PFSK-1 (cell line): ENCODE measurements at regions not wholly inside any gene's neighbourhood (a gene's known extent, or its start where the extent isn't known, plus 50 kb on each side); places are given as distances from the start of the nearest gene placed in this dataset.

Experiments used
- FOXP2 ChIP-seq: optimal IDR thresholded peaks from 2 replicates; pipeline ENCODE3; 2011; ENCODE audit warnings: borderline replicate concordance, control low read depth, inconsistent platforms; ENCODE audit not compliant: insufficient read depth; ENCODE audit errors: extremely low read length, extremely low read depth
- POLR2AphosphoS5 ChIP-seq: IDR thresholded peaks from 2 replicates; pipeline ENCODE4 v1.6.1; 2012; ENCODE audit warnings: low read depth, mild to moderate bottlenecking, control low read depth, low read length, moderate library complexity
- REST ChIP-seq, 2 experiments: IDR thresholded peaks; 2 replicates each; pipeline versions ENCODE4 v1.6.1 to v1.8.0; 2011 to 2012; ENCODE audit warnings: low read depth in 2 of 2, low read length in 2 of 2, control low read depth in 1 of 2, inconsistent platforms in 1 of 2, mild to moderate bottlenecking in 1 of 2, moderate library complexity in 1 of 2; ENCODE audit not compliant: insufficient read depth in 1 of 2
- SIN3A ChIP-seq: IDR thresholded peaks from 2 replicates; pipeline ENCODE4 v1.6.1; 2012; ENCODE audit warnings: mild to moderate bottlenecking, low read length, moderate library complexity, borderline replicate concordance; ENCODE audit not compliant: insufficient read depth
- TAF1 ChIP-seq: IDR thresholded peaks from 2 replicates; pipeline ENCODE4 v1.6.1; 2012; ENCODE audit warnings: low read length, control low read depth, borderline replicate concordance; ENCODE audit not compliant: insufficient read depth

DNA sequence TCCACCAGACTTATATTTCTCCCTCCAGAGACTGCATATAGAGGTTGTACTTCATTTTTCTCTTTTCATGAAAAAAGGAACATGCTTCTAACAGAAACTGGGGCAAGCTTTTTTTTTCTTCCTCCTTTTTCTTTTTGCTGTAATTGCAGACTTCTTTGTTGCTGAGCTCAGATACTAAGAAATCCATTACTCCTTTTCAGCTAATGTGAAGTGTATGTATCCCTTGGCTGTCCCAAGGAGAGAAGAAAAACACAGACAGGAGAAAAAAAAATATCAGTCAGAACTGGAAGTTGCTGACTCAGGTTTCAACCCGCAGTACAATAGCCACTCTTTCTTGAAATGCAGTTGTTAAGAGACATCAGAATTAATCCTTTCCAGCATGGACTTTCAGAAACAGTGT, 1248.4 kb downstream of the LRFN5 start:
- TF ChIP-seq TAF1 (no peak), POLR2AphosphoS5 (no peak), SIN3A (no peak), REST (IDR thresholded peaks at IDR 0.05; ENCODE audit: insufficient read depth in 1 of 2, low read depth in 2 of 2, low read length in 2 of 2) (no peak), FOXP2 (no peak)
